Endodermal cell (in vitro differentiated cells): ENCODE measurements at regions not wholly inside any gene's neighbourhood (a gene's known extent, or its start where the extent isn't known, plus 50 kb on each side); places are given as distances from the start of the nearest gene placed in this dataset.

Experiments used
- DNase-seq: peaks from one replicate; pipeline ENCODE4 v3.0.0-alpha.2; 2017
- H3K27ac ChIP-seq: 2 replicates; pipeline ENCODE4 v1.5.1; 2013; ENCODE audit warnings: mild to moderate bottlenecking, low read depth, low read length, moderate library complexity
- H3K27me3 ChIP-seq: 2 replicates; pipeline ENCODE4 v1.6.1; 2013; ENCODE audit warnings: mild to moderate bottlenecking, low read length, moderate library complexity; ENCODE audit not compliant: insufficient read depth, control insufficient read depth, poor library complexity, severe bottlenecking
- H3K36me3 ChIP-seq: 2 replicates; pipeline ENCODE4 v1.7.0; 2013; ENCODE audit warnings: mild to moderate bottlenecking, low read length, moderate library complexity; ENCODE audit not compliant: control insufficient read depth, insufficient read depth
- H3K4me1 ChIP-seq: one replicate; pipeline ENCODE4 v1.7.0; 2013; ENCODE audit warnings: low read length; ENCODE audit not compliant: control insufficient read depth, insufficient read depth
- H3K4me3 ChIP-seq: 2 replicates; pipeline ENCODE4 v1.5.1; 2013; ENCODE audit warnings: mild to moderate bottlenecking, low read length, moderate library complexity
- H3K9ac ChIP-seq: 2 replicates; pipeline ENCODE4 v1.6.1; 2013; ENCODE audit warnings: mild to moderate bottlenecking, low read length, moderate library complexity; ENCODE audit not compliant: poor library complexity, severe bottlenecking; ENCODE audit errors: extremely low read depth
- H3K9me3 ChIP-seq: 2 replicates; pipeline ENCODE4 v1.6.1; 2013; ENCODE audit warnings: mild to moderate bottlenecking, low read length, moderate library complexity; ENCODE audit not compliant: control insufficient read depth
- H3K27ac Mint-ChIP-seq: 2 replicates; pipeline ENCODE4 v1.8.0; 2020; ENCODE audit warnings: mixed read lengths
- H3K27me3 Mint-ChIP-seq: 2 replicates; pipeline ENCODE4 v1.8.0; 2021; ENCODE audit warnings: mild to moderate bottlenecking, mixed read lengths; ENCODE audit not compliant: insufficient read depth
- H3K36me3 Mint-ChIP-seq: 2 replicates; pipeline ENCODE4 v1.8.0; 2020; ENCODE audit warnings: low read depth, mixed read lengths
- H3K4me1 Mint-ChIP-seq: 2 replicates; pipeline ENCODE4 v1.8.0; 2020; ENCODE audit warnings: mixed read lengths
- H3K4me3 Mint-ChIP-seq: 2 replicates; pipeline ENCODE4 v1.8.0; 2020; ENCODE audit warnings: mild to moderate bottlenecking, moderate library complexity, mixed read lengths
- H3K9me3 Mint-ChIP-seq: 2 replicates; pipeline ENCODE4 v1.8.0; 2020; ENCODE audit warnings: mild to moderate bottlenecking, mixed read lengths
- CTCF ChIP-seq: fragments of 200-600 bp; sonication (generic); conservative IDR thresholded peaks from 2 replicates; pipeline ENCODE4 v1.5.0; 2021; ENCODE audit warnings: antibody characterized with exemption, mild to moderate bottlenecking
- WGBS, 2 experiments: methylation state at CpG; one replicate each; pipeline versions ENCODE4 v1.1.5 to v1.1.7; 2013; ENCODE audit warnings: missing lambda C conversion rate in 2 of 2, mixed read lengths in 1 of 2; ENCODE audit not compliant: insufficient coverage in 1 of 2, insufficient read length in 1 of 2; 5-methylcytosine and 5-hydroxymethylcytosine counted together

DNA sequence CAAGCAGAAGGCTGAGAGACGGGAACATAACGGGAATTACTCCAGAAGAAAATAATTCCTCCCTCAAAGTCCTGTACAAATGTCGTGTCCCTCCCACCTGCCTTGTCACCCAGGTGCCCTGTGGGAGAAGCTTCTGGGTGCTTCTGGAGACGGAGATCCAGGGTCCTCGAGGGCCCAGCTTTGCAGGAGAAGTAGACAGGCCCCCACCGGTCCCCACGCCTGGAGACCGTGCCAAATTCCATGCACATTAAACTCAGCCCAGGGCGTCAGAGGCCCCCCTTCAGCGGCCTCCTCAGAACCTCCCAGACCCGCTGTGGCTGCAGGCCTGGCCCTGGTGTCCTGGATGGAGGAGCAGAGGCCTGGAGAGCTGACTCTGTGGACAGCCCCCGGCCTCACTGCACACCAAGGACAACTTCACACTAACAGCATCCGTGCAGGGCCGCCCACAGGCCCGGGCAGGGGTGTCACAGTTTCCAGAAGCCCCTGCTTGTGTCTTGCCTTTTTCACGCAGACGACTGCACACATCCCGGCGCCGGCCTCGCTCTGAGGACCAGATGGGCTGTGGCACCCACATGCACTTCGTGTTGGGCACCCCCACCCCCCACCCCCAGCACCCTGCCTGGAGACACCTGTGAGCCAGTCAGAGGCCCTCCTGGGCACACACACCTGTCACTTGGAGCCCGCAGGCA lies 734.3 kb downstream of the BRD1 start:
- H3K27me3 Mint-ChIP-seq = no peaks in the 10 kb centered on the region
- Histone ChIP-seq H3K4me3 (no peak overlapping the region), H3K36me3 (no peaks in the 10 kb centered on the region), H3K9me3 (no peaks in the 10 kb centered on the region), H3K4me1 (no peaks in the 10 kb centered on the region), H3K27ac (no peak overlapping the region), H3K9ac (no peak overlapping the region), H3K27me3 (no peaks in the 10 kb centered on the region)
- peaks cover 9% of the 10 kb centered on the region for H3K9me3 Mint-ChIP-seq
- WGBS, 2 experiments = 91 to 94% methylated on average over 9 to 23 of the region's 23 CpGs
- no peaks in the 10 kb centered on the region for H3K36me3 Mint-ChIP-seq
- no peak overlapping the region for H3K27ac Mint-ChIP-seq
- DNase-seq = no peak
- TF ChIP-seq CTCF = no peak
- H3K4me3 Mint-ChIP-seq = no peak overlapping the region
- no peaks in the 10 kb centered on the region for H3K4me1 Mint-ChIP-seq

DNA sequence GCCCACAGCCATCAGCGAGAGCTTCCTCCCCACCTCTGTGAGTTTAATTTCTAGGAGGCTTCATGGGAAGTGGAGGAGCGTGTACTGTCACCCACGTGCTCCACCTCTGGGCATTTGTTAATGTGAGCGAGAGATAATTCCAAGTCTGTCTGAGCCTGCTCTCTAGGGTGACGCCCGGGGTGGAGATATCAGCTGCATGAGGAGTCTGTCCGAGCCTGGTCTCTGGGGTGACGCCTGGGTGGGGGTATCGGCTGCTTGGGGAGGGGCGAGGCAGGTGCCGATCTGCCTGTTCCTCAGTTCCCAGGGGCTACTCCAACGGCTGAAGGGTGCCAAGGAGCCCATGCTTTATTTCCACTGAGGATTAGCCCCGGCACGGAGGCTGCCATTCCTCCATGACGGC lies 735.0 kb downstream of the BRD1 start:
- WGBS, 2 experiments = 89 to 92% methylated on average over 15 of the region's 15 CpGs
- Mint-ChIP-seq H3K4me1 (no peaks in the 10 kb centered on the region), H3K4me3 (no peak overlapping the region), H3K9me3 (peaks cover 9% of the 10 kb centered on the region), H3K27ac (no peak overlapping the region), H3K27me3 (no peaks in the 10 kb centered on the region), H3K36me3 (no peaks in the 10 kb centered on the region)
- Histone ChIP-seq H3K36me3 (no peaks in the 10 kb centered on the region), H3K9me3 (no peaks in the 10 kb centered on the region), H3K27ac (no peak overlapping the region), H3K9ac (no peak overlapping the region), H3K4me1 (no peaks in the 10 kb centered on the region), H3K27me3 (no peaks in the 10 kb centered on the region), H3K4me3 (no peak overlapping the region)
- TF ChIP-seq CTCF = no peak
- no peak for DNase-seq

- Histone ChIP-seq H3K27ac (no peak overlapping the region), H3K9me3 (no peaks in the 10 kb centered on the region), H3K36me3 (no peaks in the 10 kb centered on the region), H3K4me3 (no peak overlapping the region), H3K9ac (no peak overlapping the region), H3K4me1 (no peaks in the 10 kb centered on the region), H3K27me3 (no peaks in the 10 kb centered on the region)
- no peaks in the 10 kb centered on the region for H3K36me3 Mint-ChIP-seq
- no peaks in the 10 kb centered on the region for H3K27me3 Mint-ChIP-seq
- TF ChIP-seq CTCF = no peak
- no peak for DNase-seq
- H3K27ac Mint-ChIP-seq = no peak overlapping the region
- WGBS, 2 experiments = 84 to 96% methylated on average over 7 to 13 of the region's 13 CpGs
- H3K9me3 Mint-ChIP-seq = peaks cover 9% of the 10 kb centered on the region
- H3K4me1 Mint-ChIP-seq = no peaks in the 10 kb centered on the region
- no peak overlapping the region for H3K4me3 Mint-ChIP-seq
Observed at GRCh38 chr22:49091917-49092545, 735.6 kb downstream of the BRD1 start.
